ENCODE measurements at regions not wholly inside any gene's neighbourhood (a gene's known extent, or its start where the extent isn't known, plus 50 kb on each side); places are given as distances from the start of the nearest gene placed in this dataset.

DNA sequence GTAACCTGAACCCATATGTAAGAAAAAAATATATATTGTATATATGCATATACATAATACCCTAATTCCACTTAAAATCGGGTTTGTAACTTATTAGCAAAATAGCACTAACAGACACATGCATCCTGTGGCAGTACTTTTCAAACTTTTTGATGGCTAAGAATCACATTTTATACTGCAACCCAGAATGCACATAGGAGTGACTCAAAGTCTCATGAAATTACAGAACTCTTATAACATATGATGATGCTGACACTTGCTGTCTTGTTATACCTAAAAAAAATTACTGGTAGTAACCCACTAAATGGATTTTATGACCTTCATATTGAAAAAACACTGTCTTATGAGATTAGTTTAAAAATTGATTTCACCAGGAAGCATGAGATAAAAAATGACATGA lies 152.4 kb upstream of the FRMD4B start:
- Histone ChIP-seq H3K27ac (no peak overlapping the region), H3K4me3 (no peak overlapping the region), H3K27me3 (peaks cover 0 to 34% of the 10 kb centered on the region in 2 donors), H3K4me1 (peaks cover 0 to 17% (median 13%) of the 10 kb centered on the region in 4 donors), H3K36me3 (no peaks in the 10 kb centered on the region), H3K9me3 (no peaks in the 10 kb centered on the region)
- TF ChIP-seq, protein P1, sequence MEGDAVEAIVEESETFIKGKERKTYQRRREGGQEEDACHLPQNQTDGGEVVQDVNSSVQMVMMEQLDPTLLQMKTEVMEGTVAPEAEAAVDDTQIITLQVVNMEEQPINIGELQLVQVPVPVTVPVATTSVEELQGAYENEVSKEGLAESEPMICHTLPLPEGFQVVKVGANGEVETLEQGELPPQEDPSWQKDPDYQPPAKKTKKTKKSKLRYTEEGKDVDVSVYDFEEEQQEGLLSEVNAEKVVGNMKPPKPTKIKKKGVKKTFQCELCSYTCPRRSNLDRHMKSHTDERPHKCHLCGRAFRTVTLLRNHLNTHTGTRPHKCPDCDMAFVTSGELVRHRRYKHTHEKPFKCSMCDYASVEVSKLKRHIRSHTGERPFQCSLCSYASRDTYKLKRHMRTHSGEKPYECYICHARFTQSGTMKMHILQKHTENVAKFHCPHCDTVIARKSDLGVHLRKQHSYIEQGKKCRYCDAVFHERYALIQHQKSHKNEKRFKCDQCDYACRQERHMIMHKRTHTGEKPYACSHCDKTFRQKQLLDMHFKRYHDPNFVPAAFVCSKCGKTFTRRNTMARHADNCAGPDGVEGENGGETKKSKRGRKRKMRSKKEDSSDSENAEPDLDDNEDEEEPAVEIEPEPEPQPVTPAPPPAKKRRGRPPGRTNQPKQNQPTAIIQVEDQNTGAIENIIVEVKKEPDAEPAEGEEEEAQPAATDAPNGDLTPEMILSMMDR (IDR thresholded peaks at IDR 0.05), result no peak
- intact Hi-C loops (cut with DNase I; ENCODE audit: low total_unique reads), result no loop called here
- DNase-seq, result no peak

DNA sequence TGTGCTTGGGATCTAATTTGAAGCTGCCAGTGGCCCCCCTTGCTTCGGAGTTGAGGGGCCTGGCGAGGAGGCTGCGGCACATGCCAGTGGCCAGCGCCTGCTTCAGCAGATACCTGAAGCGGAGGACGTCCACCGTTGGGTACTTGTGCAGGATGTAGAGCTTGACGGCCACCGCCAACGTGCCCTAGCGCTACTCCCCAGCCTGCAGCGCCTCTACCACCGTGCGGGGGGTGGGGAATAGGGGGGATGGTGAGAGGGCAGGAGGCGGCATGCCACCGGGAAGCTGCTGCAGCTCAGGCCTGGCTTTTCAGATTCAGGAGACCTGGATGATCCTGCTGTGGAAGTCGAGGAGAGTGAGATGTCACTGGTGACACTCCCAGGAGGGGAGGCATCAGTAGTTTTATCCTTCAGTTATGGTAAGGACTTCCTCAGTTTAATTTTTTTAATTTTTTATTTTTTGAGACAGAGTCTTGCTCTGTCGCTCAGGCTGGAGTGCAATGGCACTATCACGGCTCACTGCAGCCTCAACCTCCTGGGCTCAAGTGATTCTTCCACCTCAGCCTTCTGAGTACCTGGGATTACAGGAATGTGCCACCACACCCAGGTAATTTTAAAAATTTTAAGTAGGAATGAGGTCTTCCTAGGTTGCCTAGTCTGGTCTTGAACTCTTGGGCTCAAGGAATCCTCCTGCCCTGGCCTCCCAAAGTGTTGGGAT lies 150.6 kb upstream of the FRMD4B start:
- intact Hi-C loops (cut with DNase I; ENCODE audit: low total_unique reads), result no loop called here
- Histone ChIP-seq H3K36me3 (no peaks in the 10 kb centered on the region), H3K27ac (no peak overlapping the region), H3K4me1 (peaks cover 0 to 3% (median under 1%) of the 10 kb centered on the region in 4 donors), H3K27me3 (peaks cover 0 to 16% of the 10 kb centered on the region in 2 donors), H3K9me3 (no peaks in the 10 kb centered on the region), H3K4me3 (no peak overlapping the region)
- DNase-seq, result no peak
- TF ChIP-seq, protein P1 (IDR thresholded peaks at IDR 0.05), result no peak

DNA sequence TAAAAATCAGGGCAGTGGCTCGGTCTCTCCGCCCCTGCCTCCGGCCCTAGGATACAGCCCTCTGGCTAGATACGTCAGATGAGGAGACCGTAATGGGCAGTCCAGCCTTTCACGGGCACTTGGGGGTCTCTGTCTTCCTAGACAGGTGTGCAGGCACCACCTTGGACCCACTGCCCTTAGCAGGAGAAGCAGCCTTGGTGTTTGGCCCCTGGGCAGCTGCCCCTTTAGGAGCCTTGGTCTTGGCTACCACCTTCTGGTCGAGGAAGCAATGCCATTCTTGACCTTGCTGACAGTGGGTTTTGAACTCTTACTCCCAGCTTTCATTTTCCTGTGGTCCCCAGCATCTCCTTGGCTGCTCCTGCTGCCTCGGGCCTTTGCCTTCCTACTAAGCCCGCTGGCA lies 149.7 kb upstream of the FRMD4B start:
- Histone ChIP-seq H3K27ac (no peak overlapping the region), H3K9me3 (no peaks in the 10 kb centered on the region), H3K27me3 (peaks cover 0 to 8% of the 10 kb centered on the region in 2 donors), H3K4me3 (no peak overlapping the region), H3K4me1 (no peaks in the 10 kb centered on the region), H3K36me3 (no peaks in the 10 kb centered on the region)
- TF ChIP-seq, protein P1 (IDR thresholded peaks at IDR 0.05), result no peak
- intact Hi-C loops (cut with DNase I; ENCODE audit: low total_unique reads), result no loop called here
- no peak for DNase-seq

DNA sequence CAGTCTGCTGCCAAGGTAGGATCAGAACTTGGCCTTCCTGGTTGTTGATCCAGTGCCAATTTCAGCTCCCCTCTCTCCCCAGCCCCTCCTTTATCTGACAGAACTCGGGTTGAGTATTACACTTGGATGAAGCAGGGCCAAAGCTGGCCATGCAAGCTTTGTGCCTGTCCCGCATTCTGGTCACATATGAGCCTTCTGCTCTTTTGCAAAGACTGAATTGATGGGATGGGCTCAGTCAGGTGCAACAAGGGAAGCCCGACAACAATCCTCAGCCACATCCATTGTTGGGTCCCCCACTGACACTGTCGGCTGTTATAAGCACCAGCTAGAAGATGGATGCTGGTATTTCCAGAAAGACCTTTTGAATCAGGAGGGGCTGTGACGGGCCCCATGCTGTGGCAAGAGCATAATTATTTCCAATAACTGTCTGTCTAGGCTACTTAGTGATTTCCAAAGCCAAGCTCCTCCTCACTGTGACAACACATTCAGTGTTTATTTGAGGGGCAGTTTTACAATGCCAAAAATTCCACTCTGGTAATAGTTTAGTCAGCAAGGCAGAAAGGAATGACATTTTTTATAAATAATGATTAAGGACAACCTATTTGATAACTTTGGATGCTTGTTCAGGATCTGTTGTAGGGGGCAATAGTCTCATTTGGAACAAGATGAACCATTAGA lies 146.8 kb upstream of the FRMD4B start:
- intact Hi-C loops (cut with DNase I; ENCODE audit: low total_unique reads), result no loop called here
- Histone ChIP-seq H3K4me1 (no peaks in the 10 kb centered on the region), H3K36me3 (no peaks in the 10 kb centered on the region), H3K27me3 (no peaks in the 10 kb centered on the region), H3K27ac (no peak overlapping the region), H3K4me3 (no peak overlapping the region), H3K9me3 (no peaks in the 10 kb centered on the region)
- TF ChIP-seq, protein P1 (IDR thresholded peaks at IDR 0.05), result no peak
- no peak for DNase-seq

DNA sequence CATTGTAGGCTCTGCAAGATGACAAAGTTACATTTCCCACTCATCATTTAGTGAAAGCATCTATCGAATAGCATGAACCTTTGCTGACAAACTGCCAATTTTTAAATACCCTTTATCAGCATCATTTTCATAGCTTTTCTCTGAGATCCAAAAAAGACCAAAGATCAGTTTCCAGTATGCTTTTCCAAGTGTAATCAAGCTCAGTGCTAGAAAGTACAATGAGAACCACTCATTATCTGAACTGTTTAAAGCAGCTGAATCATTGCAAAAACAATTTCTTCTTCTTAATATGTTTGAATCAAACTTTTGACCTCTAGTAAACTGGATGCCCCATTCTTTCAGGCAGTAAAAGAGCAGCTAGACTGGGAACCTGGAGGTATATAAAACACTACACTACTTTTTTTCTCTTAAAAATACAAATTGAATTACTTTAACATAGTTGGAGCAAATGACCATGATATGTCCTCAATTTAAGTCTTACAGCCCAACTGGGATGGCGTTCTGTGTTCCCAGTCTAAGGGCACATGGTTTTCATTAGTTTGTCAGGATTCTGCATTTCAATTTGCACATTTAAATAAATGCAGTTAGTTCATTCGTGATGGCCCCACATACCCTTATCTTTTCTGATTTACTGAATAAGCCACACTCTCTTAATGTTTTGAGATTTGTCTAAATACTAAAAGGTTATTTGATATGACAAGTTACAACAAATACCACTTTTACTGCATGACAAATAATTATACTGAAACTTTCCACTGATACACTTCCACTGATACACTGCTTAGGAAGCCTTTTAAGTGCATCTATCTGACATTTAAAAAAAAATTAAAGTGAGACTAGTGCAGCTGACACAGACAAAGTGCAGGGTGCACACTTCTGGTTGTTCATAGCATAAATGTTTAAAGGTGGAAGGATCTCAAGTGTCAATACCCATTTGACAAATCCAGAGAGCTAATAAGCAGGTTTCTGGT lies 146.0 kb upstream of the FRMD4B start:
- DNase-seq, result no peak
- Histone ChIP-seq H3K27me3 (no peaks in the 10 kb centered on the region), H3K27ac (no peak overlapping the region), H3K4me3 (no peak overlapping the region), H3K4me1 (no peaks in the 10 kb centered on the region), H3K9me3 (no peaks in the 10 kb centered on the region), H3K36me3 (no peaks in the 10 kb centered on the region)
- intact Hi-C loops (cut with DNase I; ENCODE audit: low total_unique reads), result no loop called here
- TF ChIP-seq, protein P1 (IDR thresholded peaks at IDR 0.05), result no peak

Measured in tibial artery (tissue), 4 donors.